Pancreas (tissue), 10 donors: ENCODE measurements at regions not wholly inside any gene's neighbourhood (a gene's known extent, or its start where the extent isn't known, plus 50 kb on each side); places are given as distances from the start of the nearest gene placed in this dataset.

Experiments
- ATAC-seq, 4 donors: fragments of 200-7000 bp; cut with Tn5 transposase; one replicate each; pipeline versions ENCODE4 v1.8.0 to v1.9.1; 2020; ENCODE audit warnings: mild to moderate bottlenecking in 4 of 4, moderate library complexity in 4 of 4
- DNase-seq, 6 donors: peaks; one replicate each; pipeline ENCODE4 v3.0.0-alpha.2; 2020
- FAIRE-seq: peaks from 2 replicates; lab custom pipeline; 2012; peaks lifted over from hg19 to GRCh38; lab: Jason Lieb, UNC
- H3K27ac ChIP-seq, 4 donors: fragments of 200-600 bp; sonication (generic); 1 replicate in 3 of 4; 2 replicates in 1 of 4; pipeline versions ENCODE4 v1.5.0 to v1.8.0; 2020
- H3K27me3 ChIP-seq, 4 donors: fragments of 200-600 bp; one replicate each; pipeline ENCODE4 v1.8.0; 2021
- H3K36me3 ChIP-seq, 3 donors: fragments of 200-600 bp; sonication (generic) in 1 of 3; one replicate each; pipeline versions ENCODE4 v1.5.0 to v1.8.0; 2020 to 2021
- H3K4me1 ChIP-seq, 3 donors: fragments of 200-600 bp; one replicate each; pipeline ENCODE4 v1.8.0; 2021
- H3K4me3 ChIP-seq, 4 donors: fragments of 200-600 bp; sonication (generic) in 2 of 4; one replicate each; pipeline versions ENCODE4 v1.5.0 to v1.8.0; 2020 to 2021
- H3K9me3 ChIP-seq, 4 donors: fragments of 200-600 bp; one replicate each; pipeline ENCODE4 v1.8.0; 2021
- WGBS, 2 donors: extraction: QIAGEN DNeasy Blood & Tissue Kit; methylation state at CpG; one replicate each; pipeline ENCODE4 v1.1.7; 2013; 5-methylcytosine and 5-hydroxymethylcytosine counted together
- intact Hi-C, 3 donors: fragments of 100-400 bp; cut with DNase I; formaldehyde crosslinking; loops; one replicate each; pipeline versions ENCODE4 v1.11.1 to v1.14.2; 2022
- TF ChIP-seq, protein P1 (sequence below), 4 donors: fragments of 200-600 bp; sonication (generic) in 3 of 4; IDR thresholded peaks; one replicate each; pipeline versions ENCODE4 v1.5.0 to v1.8.0; 2021; ENCODE audit warnings: antibody characterized with exemption in 4 of 4
- donor health status: healthy with polysubstance abuse.
- donor health status: DM: no; HTN: no; CAD: no; lungs with moderate emphysema.
- donor health status: DM: no; HTN: no; CAD: no.
- donor health status: control.
- donor health status: control.
- donor health status: Bipolar disorder and iron deficiency.
- donor health status: DM: yes; HTN: yes; CAD: no.
- donor health status: DM: no; HTN: no; CAD: no.
- donor health status: DM: no; HTN: no; CAD: no.
- donor health status: DM: yes; HTN: yes; CAD: no.

DNA sequence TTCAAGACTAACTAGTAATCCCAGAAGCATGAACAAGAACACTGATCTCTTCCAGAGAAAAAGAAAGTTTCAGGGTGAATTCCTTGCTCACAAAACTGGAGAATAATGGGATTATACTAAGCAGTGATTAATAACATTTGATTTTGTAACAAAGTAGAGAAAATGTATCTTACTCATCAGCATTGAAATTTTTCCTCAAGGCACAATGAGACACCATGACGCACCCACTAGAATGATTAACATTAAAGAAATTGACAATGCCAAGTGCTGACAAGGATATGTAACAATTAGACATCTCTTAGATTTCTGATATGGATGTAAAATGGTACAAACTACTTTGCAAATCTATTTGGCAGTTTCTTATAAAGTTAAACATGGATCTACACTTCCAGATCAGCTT is 101.1 kb upstream of the EPHA4 start:
- ATAC-seq (no peak), FAIRE-seq (no peak), DNase-seq (no peak)
- Histone ChIP-seq H3K4me1 (no peaks in the 10 kb centered on the region), H3K27me3 (no peaks in the 10 kb centered on the region), H3K27ac (no peak overlapping the region), H3K4me3 (no peak overlapping the region), H3K9me3 (no peaks in the 10 kb centered on the region), H3K36me3 (no peaks in the 10 kb centered on the region)
- TF ChIP-seq, protein P1, sequence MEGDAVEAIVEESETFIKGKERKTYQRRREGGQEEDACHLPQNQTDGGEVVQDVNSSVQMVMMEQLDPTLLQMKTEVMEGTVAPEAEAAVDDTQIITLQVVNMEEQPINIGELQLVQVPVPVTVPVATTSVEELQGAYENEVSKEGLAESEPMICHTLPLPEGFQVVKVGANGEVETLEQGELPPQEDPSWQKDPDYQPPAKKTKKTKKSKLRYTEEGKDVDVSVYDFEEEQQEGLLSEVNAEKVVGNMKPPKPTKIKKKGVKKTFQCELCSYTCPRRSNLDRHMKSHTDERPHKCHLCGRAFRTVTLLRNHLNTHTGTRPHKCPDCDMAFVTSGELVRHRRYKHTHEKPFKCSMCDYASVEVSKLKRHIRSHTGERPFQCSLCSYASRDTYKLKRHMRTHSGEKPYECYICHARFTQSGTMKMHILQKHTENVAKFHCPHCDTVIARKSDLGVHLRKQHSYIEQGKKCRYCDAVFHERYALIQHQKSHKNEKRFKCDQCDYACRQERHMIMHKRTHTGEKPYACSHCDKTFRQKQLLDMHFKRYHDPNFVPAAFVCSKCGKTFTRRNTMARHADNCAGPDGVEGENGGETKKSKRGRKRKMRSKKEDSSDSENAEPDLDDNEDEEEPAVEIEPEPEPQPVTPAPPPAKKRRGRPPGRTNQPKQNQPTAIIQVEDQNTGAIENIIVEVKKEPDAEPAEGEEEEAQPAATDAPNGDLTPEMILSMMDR (IDR thresholded peaks at IDR 0.05), result no peak
- 68 to 86% methylated on average over 1 of the region's 1 CpG for WGBS, 2 donors
- intact Hi-C loops, result no loop called here

DNA sequence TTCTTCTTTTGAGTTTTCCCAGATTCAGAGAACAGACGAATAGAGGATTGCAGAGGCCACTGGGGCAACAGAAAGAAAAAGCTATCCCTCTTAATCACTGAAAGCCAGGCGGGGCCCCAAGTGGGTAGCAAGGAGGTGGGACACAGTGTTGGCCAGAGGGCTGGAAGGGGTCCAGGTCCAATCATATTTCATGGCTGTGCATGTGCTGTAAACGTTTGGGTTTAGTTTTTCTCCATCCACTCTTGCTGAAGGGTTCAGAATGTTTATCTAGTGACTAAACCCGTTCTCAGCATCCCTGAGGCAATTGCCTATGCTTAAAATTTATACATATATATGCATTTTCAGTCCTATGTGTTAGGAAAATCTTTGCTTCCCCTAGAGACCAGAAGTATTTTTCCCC is 99.4 kb upstream of the EPHA4 start:
- no peak for DNase-seq
- no peaks in the 10 kb centered on the region for H3K4me1 ChIP-seq
- no peaks in the 10 kb centered on the region for H3K9me3 ChIP-seq
- TF ChIP-seq, protein P1 (IDR thresholded peaks at IDR 0.05), result no peak
- WGBS, 2 donors, result 37 to 41% methylated on average over 4 of the region's 4 CpGs
- no peak overlapping the region for H3K4me3 ChIP-seq
- no peak for ATAC-seq
- no peaks in the 10 kb centered on the region for H3K27me3 ChIP-seq
- no peak for FAIRE-seq
- intact Hi-C loops, result no loop called here
- no peak overlapping the region for H3K27ac ChIP-seq
- H3K36me3 ChIP-seq, result no peaks in the 10 kb centered on the region

DNA sequence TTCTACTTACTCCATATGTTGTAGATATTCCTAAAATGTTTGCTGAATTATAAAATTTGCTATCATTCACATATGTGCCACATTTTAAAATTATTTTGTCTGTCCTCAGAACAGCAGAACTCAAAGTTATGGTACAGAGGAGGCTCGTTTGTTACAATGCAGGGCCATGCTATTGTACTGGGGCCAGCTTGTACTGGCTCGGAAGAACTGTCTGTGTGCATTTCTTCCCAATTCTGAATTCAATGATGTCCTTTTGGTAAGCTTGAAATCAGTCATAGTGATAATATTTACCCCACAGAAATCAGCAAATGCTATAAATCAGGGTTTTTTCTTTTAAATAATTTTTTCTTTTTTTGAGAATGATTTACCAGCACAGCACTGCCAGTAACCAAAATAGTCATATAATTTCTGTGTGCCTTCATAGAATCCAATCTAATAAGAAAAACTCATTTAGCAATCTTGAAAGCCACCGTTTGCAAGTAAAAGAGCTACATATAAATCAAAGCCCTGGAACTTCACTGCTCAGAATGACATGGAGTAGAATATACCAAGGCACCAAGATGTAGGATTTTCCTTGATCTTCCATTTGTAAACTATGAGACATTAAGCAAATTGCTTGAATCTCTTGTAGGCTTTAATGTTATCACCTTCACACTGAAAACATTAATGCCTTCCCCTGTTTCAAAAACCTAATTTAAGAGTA is 90.7 kb upstream of the EPHA4 start:
- H3K27ac ChIP-seq, result no peak overlapping the region
- DNase-seq (no peak), ATAC-seq (no peak), FAIRE-seq (no peak)
- 56% methylated on average over 3 of the region's 3 CpGs for WGBS, 2 donors
- no peak overlapping the region for H3K4me3 ChIP-seq
- no peaks in the 10 kb centered on the region for H3K9me3 ChIP-seq
- H3K36me3 ChIP-seq, result no peaks in the 10 kb centered on the region
- no peaks in the 10 kb centered on the region for H3K27me3 ChIP-seq
- H3K4me1 ChIP-seq, result no peaks in the 10 kb centered on the region
- intact Hi-C loops, result no loop called here
- TF ChIP-seq, protein P1 (IDR thresholded peaks at IDR 0.05), result no peak

DNA sequence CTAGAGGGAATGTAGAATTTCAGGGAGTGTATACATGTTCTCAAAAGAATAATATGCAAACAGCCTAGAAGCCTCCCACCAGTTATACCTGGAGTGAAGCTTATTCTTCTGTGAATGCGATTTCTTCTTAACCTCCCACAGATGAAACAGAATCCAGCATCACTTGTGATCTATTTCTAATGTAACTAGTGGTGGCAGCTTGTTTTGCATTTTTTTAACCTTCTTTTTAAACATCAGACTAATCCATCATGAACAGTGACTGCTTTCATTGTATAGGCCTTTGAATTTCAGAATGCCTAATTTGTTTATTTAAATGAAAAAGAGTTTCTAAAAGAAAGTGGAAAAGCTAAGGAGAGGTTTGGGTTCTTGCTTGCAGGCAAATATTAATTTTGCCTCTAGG is 85.7 kb upstream of the EPHA4 start:
- intact Hi-C loops, result no loop called here
- DNase-seq, result no peak
- no peak for FAIRE-seq
- WGBS, 2 donors, result 73 to 85% methylated on average over 1 of the region's 1 CpG
- Histone ChIP-seq H3K4me1 (no peaks in the 10 kb centered on the region), H3K27me3 (no peaks in the 10 kb centered on the region), H3K4me3 (no peak overlapping the region), H3K36me3 (no peaks in the 10 kb centered on the region), H3K9me3 (no peaks in the 10 kb centered on the region), H3K27ac (no peak overlapping the region)
- TF ChIP-seq, protein P1 (IDR thresholded peaks at IDR 0.05), result no peak
- no peak for ATAC-seq

DNA sequence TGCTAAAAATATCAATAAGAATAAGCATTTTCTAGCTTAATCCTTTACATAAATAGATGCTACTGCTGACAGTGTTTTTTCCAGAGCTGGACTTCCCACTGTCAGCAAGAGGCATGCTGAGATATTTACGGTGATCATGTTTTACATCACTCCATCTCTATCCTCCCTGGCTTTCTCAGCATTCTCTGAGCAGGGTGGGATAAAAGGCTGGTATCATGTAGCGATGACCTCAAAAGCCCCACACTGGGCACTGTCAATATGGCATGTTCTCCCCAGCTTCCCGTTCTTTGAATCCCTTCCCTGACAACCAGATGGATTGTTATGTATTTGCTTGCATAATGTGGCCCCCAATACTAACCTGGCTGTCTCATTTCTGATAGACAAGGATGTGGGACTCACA is 83.2 kb upstream of the EPHA4 start:
- no peaks in the 10 kb centered on the region for H3K4me1 ChIP-seq
- no peaks in the 10 kb centered on the region for H3K27me3 ChIP-seq
- no peaks in the 10 kb centered on the region for H3K9me3 ChIP-seq
- 72 to 79% methylated on average over 3 of the region's 3 CpGs for WGBS, 2 donors
- intact Hi-C loops, result no loop called here
- H3K4me3 ChIP-seq, result no peak overlapping the region
- ATAC-seq (no peak), DNase-seq (no peak), FAIRE-seq (no peak)
- H3K27ac ChIP-seq, result no peak overlapping the region
- TF ChIP-seq, protein P1 (IDR thresholded peaks at IDR 0.05), result no peak
- H3K36me3 ChIP-seq, result no peaks in the 10 kb centered on the region
